Glomerular visceral epithelial cell (primary cell): ENCODE measurements at regions not wholly inside any gene's neighbourhood (a gene's known extent, or its start where the extent isn't known, plus 50 kb on each side); places are given as distances from the start of the nearest gene placed in this dataset.

Experiments
- DNase-seq: peaks from one replicate; pipeline ENCODE4 v3.0.0-alpha.2; 2016; ENCODE audit errors: extremely low spot score

DNA sequence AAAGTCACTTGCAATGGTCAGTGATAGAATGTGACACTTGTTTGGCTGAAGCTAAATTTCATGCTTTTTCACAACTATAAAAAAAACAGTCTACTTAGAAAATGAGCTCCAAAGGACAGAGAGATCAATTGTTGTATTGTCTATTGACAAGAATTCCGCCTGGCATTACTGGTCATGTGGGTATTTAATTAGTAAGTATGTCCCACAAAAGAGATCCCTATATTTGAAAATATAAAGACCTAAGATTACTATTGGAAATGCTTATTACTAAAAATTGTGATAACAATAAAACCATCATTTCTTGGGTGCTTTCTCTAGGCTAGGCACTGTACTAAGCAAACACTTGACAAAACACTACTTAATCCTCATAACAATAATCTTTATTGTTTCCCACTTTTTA is 745.2 kb upstream of the C9orf72 start:
- no peak for DNase-seq

GRCh38 chr9:28319981-28320380 is 746.7 kb upstream of the C9orf72 start:
- DNase-seq: no peak

DNA sequence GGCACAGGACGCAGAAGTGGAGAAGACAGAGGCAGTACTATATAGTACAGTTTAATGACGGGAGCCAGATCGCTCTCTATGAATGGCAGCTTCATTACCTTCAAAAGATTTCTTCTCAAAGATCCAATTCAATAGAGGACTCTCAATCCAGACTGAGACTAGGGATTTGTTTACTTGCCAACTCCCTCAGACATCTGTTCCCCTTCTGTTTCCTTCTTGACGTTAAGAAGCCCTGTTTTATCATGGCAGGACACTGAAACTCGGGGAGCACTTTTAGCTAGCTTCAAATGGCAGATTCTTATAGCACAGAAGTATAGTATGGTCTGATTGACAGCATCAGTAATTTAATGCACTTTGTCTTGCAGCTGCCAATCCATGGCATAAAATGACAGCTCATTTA is 747.3 kb upstream of the C9orf72 start:
- no peak for DNase-seq

DNA sequence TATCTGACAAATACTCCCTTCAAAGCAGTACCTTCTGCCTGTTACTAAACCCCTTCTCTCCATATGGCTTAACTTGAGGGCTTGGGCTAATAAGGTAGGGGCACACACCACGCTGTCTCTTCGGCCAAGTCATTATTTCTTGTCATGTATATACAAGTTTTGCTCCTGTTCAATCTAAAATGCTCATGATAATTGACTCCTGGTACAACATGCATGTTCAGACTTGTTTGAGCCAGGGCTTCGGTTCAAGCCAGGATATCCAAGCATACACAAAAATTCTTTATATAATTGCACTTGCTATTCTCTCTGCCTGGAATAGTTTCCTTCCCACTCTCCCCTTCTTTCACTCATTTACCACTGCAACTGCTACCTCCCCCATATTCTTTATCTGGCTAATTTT is 756.0 kb upstream of the C9orf72 start:
- no peak for DNase-seq

GRCh38 chr9:28332648-28333047 is 759.4 kb upstream of the C9orf72 start:
- no peak for DNase-seq

GRCh38 chr9:28341913-28342312 is 768.6 kb upstream of the C9orf72 start:
- no peak for DNase-seq

GRCh38 chr9:28342815-28343338 is 769.6 kb upstream of the C9orf72 start:
- no peak for DNase-seq

DNA sequence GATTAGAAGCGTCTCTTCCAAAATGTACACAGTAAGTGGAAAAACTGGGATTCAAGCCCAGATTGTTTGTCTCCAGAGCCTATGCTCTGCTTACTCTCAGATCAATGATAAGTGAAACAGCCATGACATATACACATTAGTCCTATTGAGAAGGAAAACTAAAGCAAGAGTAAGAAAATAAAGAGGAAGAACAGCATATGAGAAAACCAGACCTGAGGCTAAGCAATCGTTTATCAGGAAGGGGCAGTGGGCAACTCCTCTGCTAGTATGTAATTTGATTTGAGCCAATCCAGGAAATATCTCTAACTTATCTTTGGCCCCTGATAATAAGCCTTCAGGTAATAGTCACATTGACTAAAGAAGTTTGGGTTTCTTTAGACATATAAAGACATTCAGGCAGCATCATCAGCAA is 789.9 kb upstream of the C9orf72 start:
- DNase-seq: no peak

- DNase-seq: peak; percentile 20
These were observed 791.8 kb upstream of the C9orf72 start for GRCh38 chr9:28365020-28365640.

DNA sequence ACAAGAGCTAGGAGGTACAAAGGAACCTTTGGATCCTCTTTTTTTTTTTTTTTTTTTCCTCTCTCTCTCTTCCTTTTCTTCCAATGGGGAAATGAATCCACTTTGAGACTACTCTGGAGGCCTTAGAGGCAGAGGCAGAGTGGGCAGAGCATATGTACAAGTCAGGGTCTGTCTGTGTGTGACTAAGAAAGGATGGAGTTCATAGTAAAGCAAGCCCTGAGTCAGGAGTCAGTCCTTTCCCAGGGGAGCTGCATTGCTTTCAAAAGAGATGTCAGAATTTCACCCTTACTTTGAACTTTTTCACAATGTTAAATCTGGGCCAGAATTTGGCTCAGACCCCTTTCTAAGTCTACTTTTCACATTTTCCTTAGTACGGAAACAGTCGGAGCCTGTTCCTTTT is 792.4 kb upstream of the C9orf72 start:
- no peak for DNase-seq

- DNase-seq: no peak
These were observed 805.0 kb upstream of the C9orf72 start for GRCh38 chr9:28378231-28378630.

DNA sequence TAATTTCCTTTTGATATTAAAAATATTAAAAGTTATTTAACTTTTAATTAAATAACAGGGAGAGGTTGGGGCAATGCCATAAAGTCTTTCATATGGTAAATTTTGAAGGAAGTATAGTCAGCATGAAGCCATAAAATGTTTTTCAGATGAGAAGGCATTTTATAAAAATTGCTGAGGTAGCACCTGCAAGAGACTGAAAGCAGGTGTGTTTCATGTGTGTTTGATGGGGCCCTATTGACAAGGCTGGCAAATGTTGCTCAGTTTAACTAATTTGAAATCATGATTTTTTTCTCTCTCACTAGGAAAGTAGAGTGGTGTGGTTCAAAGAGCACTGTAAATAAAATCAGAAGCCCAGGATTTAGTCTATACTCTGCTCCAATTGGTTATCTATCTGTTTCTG is 805.8 kb upstream of the C9orf72 start:
- DNase-seq: no peak

GRCh38 chr9:28389411-28389810 is 816.1 kb upstream of the C9orf72 start:
- DNase-seq: no peak

- DNase-seq: no peak
These were observed 821.5 kb upstream of the C9orf72 start for GRCh38 chr9:28394774-28395173.

DNA sequence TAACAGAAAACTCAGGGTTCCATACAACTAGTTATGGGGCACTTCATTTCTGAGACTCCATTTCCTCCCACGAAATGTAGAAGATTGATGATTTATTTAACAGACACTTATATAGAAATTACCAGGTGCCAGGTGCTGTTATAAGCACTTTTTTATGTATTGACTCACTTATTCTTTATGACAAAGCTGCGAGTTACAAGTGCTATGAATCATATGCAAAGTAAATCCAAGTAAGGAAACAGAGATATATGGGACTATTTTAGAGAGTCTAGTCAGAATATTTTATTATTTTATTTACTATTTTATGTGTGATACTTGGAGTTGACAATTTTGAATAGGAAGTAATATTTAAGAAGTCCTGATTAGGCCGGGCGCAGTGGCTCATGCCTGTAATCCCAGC is 822.8 kb upstream of the C9orf72 start:
- no peak for DNase-seq

GRCh38 chr9:28407351-28407750 is 834.1 kb upstream of the C9orf72 start:
- DNase-seq: no peak

DNA sequence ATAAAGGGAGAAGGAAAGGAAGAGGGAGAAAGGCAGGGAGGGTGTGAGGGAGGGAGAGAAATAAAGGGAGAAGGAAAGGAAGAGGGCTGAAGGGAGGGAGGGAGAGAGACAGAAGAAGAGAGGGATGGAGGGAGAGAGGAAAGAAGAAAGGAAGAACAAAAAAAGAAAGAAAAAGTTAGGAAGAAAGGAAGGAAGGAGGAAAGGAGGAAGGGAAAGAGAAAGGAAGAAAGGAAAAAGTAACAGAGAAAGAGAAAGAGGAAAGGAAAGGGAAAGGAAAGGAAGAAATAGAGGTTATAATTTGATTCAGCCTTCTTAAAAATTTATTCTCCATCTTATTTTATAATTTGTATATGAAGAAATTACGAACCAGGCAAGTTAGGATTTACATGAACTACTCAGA is 836.6 kb upstream of the C9orf72 start:
- no peak for DNase-seq

GRCh38 chr9:28410411-28410810 is 837.1 kb upstream of the C9orf72 start:
- DNase-seq: no peak

DNA sequence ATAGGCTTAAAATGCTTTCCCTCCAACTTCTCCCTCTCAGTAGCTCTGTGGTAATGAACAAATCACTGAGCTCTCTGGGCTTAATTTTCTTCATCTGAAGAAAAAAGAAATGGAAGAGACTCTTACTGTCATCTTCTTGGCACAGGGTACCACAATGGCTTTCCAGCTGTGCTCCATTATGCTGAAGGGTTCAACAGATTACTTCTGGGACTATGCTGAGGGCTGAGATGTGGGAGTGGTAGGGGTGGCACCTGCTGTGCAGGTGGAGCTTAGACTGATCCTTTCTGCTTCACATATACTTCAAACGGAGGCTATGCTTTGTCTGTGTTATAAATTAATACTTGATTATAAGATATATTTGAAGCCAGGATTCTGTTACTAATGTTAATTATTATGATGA is 840.2 kb upstream of the C9orf72 start:
- no peak for DNase-seq

GRCh38 chr9:28423255-28423654 is 850.0 kb upstream of the C9orf72 start:
- DNase-seq: no peak

DNA sequence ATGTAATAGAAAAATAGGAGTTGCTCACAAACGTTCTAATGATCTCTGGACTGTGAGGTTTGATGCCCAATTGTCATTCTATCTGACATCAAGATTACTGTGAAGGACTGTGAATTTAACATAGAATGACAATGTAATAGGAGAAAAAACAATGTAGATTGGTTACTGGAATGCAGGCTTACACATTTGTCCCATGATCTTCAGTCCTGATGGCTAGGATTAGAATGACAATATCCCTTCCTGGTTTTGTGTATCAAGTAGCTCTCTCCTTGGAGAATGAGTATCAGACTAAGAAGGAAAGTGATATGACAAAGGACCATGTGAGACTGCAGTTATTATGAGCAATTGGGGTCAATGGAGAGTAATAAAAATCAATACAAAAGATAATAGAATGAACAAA is 862.2 kb upstream of the C9orf72 start:
- DNase-seq: no peak

DNA sequence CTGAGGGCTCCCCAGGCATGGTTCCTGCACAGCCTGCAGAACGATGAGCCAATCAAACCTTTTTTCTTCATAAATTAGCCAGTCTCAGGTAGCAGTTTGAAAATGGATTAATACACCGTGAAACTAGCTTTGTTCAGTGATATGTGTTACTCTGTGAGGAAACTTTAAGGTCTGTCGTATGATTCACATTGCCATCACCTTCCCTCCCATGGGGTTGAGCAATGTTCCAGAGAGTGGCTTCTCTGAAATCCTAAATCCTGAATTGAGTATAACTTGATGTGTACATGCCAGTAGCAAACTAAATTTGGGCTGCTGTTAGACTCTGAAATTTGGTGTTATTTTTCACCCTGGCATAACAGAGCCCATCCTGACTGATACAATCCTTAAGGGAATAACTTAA is 866.4 kb upstream of the C9orf72 start:
- no peak for DNase-seq

DNA sequence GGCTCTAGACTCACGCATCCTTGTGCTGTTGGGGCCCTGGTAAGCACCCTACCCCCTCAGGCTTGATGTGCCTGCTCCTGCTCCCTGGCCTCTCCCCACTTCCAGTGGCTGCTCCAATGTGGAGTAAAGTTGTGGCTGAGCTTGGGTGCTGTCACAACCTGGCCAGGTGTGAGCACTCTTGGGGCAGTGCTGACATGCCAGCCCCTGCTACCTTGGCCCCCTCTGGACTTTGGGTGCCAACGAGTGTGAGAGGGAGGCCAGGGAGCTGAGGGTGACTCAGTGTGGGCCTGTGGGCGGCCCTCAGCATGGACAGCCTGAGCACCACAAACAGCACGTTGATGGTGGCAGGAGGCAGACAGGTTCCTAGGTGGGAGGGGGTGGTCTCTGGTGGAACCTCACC is 870.2 kb upstream of the C9orf72 start:
- DNase-seq: no peak

- DNase-seq: no peak
These were observed 871.4 kb upstream of the C9orf72 start for GRCh38 chr9:28444637-28445036.
